ENCODE measurements at regions not wholly inside any gene's neighbourhood (a gene's known extent, or its start where the extent isn't known, plus 50 kb on each side); places are given as distances from the start of the nearest gene placed in this dataset.

DNA sequence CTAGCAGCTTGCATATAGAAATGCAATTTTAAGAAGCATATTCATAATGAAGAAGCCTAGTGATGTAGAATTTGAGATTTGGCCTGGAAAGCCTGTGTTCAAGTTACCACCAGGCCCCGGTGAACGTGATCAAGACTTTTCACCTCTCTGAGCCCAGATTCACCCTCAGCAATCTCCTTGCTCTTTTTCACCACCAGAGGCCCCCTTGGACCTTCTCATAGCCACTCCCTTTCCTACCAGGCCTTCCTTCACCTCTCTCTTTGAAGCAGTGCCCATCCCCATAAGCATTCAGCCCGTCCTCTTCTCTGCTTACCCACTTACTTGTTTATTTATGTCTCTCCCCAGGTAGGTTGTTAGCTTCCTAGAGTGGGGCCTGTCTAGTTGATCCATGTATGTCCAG is 1280.9 kb downstream of the AACS start:
- TF ChIP-seq POLR2A (IDR thresholded peaks at IDR 0.05) (no peak), POLR2AphosphoS5 (IDR thresholded peaks at IDR 0.05) (no peak)
- TF ChIP-seq, protein P1, sequence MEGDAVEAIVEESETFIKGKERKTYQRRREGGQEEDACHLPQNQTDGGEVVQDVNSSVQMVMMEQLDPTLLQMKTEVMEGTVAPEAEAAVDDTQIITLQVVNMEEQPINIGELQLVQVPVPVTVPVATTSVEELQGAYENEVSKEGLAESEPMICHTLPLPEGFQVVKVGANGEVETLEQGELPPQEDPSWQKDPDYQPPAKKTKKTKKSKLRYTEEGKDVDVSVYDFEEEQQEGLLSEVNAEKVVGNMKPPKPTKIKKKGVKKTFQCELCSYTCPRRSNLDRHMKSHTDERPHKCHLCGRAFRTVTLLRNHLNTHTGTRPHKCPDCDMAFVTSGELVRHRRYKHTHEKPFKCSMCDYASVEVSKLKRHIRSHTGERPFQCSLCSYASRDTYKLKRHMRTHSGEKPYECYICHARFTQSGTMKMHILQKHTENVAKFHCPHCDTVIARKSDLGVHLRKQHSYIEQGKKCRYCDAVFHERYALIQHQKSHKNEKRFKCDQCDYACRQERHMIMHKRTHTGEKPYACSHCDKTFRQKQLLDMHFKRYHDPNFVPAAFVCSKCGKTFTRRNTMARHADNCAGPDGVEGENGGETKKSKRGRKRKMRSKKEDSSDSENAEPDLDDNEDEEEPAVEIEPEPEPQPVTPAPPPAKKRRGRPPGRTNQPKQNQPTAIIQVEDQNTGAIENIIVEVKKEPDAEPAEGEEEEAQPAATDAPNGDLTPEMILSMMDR (IDR thresholded peaks at IDR 0.05 in 8 of 11, conservative IDR thresholded peaks at IDR 0.05 in 3 of 11) = no peak
- intact Hi-C loops (cut with DNase I; ENCODE audit: low total_unique reads) = no loop called here
- no peak for DNase-seq
- 65 to 88% (median 81%) methylated on average over 3 of the region's 3 CpGs for WGBS, 5 donors
- no peak overlapping the region for H3K4me3 ChIP-seq
- H3K36me3 ChIP-seq = no peaks in the 10 kb centered on the region
- H3K9me3 ChIP-seq = peaks cover 0 to 26% (median 3%) of the 10 kb centered on the region in 8 donors
- no peaks in the 10 kb centered on the region for H3K4me1 ChIP-seq
- H3K27me3 ChIP-seq (replicated peaks in 1 of 7) = no peaks in the 10 kb centered on the region
- no peak overlapping the region for H3K27ac ChIP-seq

GRCh38 chr12:126347421-126347820 is 1282.2 kb downstream of the AACS start:
- Histone ChIP-seq H3K4me1 (no peaks in the 10 kb centered on the region), H3K4me3 (no peak overlapping the region), H3K27ac (no peak overlapping the region), H3K27me3 (replicated peaks in 1 of 7) (no peaks in the 10 kb centered on the region), H3K9me3 (peaks cover 0 to 16% (median 4%) of the 10 kb centered on the region in 8 donors), H3K36me3 (no peaks in the 10 kb centered on the region)
- TF ChIP-seq POLR2A (IDR thresholded peaks at IDR 0.05) (no peak), POLR2AphosphoS5 (IDR thresholded peaks at IDR 0.05) (no peak)
- TF ChIP-seq, protein P1 (IDR thresholded peaks at IDR 0.05 in 8 of 11, conservative IDR thresholded peaks at IDR 0.05 in 3 of 11) = no peak
- intact Hi-C loops (cut with DNase I; ENCODE audit: low total_unique reads) = no loop called here
- no peak for DNase-seq
- WGBS, 5 donors = 61 to 79% (median 70%) methylated on average over 5 of the region's 5 CpGs

DNA sequence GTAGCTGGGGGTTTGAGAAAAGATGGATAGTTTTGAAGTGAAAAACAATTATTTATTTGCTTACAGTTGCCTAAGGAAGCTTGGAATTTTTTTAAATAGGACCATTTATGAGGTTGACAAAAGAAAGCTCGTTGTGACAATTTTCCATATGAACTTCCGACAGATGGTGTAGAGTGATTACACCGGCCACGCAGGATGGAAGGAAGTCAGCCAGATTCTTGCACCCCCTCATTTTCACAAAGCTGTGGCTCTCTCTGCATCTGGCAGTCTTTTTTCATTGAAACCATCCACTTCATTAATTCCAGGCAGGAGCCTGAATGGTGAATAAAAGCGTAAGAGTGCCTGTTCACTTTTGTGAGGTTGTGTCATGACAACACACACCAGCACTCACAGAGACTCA is 1284.1 kb downstream of the AACS start:
- H3K9me3 ChIP-seq = peaks cover 0 to 29% (median 3%) of the 10 kb centered on the region in 8 donors
- H3K4me3 ChIP-seq = no peak overlapping the region
- TF ChIP-seq, protein P1 (IDR thresholded peaks at IDR 0.05 in 8 of 11, conservative IDR thresholded peaks at IDR 0.05 in 3 of 11) = no peak
- no peak for TF ChIP-seq POLR2A (IDR thresholded peaks at IDR 0.05)
- TF ChIP-seq POLR2AphosphoS5 (IDR thresholded peaks at IDR 0.05) = no peak
- intact Hi-C loops (cut with DNase I; ENCODE audit: low total_unique reads) = no loop called here
- H3K4me1 ChIP-seq = no peaks in the 10 kb centered on the region
- no peak overlapping the region for H3K27ac ChIP-seq
- H3K27me3 ChIP-seq (replicated peaks in 1 of 7) = no peaks in the 10 kb centered on the region
- DNase-seq = no peak
- no peaks in the 10 kb centered on the region for H3K36me3 ChIP-seq
- 84 to 93% (median 87%) methylated on average over 5 of the region's 5 CpGs for WGBS, 5 donors

GRCh38 chr12:126353604-126354003 is 1288.4 kb downstream of the AACS start:
- intact Hi-C loops (cut with DNase I; ENCODE audit: low total_unique reads) = no loop called here
- TF ChIP-seq POLR2A (IDR thresholded peaks at IDR 0.05) (no peak), POLR2AphosphoS5 (IDR thresholded peaks at IDR 0.05) (no peak)
- TF ChIP-seq, protein P1 (IDR thresholded peaks at IDR 0.05 in 8 of 11, conservative IDR thresholded peaks at IDR 0.05 in 3 of 11) = no peak
- Histone ChIP-seq H3K4me1 (no peaks in the 10 kb centered on the region), H3K36me3 (no peaks in the 10 kb centered on the region), H3K4me3 (no peak overlapping the region), H3K27ac (no peak overlapping the region), H3K9me3 (peaks cover 0 to 46% (median 15%) of the 10 kb centered on the region in 8 donors), H3K27me3 (replicated peaks in 1 of 7) (no peaks in the 10 kb centered on the region)
- WGBS, 5 donors = 22 to 58% (median 30%) methylated on average over 1 of the region's 1 CpG
- no peak for DNase-seq
